HG03159 (cell line): ENCODE measurements at regions not wholly inside any gene's neighbourhood (a gene's known extent, or its start where the extent isn't known, plus 50 kb on each side); places are given as distances from the start of the nearest gene placed in this dataset.
"Not testable (repeated sequence)": the region's sequence is repeated elsewhere in the genome, so short reads cannot be mapped to it uniquely, and the experiment has no call there.

Experiments
- ATAC-seq: cut with Tn5 transposase; IDR thresholded peaks from one replicate; pipeline ENCODE4 v1.9.1; 2021; ENCODE audit warnings: mild to moderate bottlenecking, moderate library complexity; ENCODE audit not compliant: unreplicated experiment

DNA sequence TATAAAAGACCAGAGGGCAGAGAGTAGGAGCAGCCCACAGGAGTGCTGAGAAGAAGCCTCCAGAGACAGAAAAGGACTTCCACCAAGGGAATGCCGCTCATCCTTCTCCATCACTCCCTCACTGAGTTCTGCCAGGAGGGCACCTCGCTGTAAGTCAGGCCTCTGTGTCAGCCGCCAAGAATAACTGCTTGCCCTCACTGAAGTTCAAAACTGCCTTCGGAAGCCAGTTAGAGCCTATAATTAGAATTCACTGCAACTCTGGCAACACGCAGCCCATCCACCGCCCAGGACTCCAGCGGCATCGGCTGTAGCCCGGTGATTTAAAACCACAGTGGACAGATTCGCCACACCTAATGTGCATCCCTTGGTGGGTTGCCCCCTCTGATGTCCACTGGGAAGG, 281.8 kb upstream of the ZNF507 start:
- ATAC-seq: no peak

DNA sequence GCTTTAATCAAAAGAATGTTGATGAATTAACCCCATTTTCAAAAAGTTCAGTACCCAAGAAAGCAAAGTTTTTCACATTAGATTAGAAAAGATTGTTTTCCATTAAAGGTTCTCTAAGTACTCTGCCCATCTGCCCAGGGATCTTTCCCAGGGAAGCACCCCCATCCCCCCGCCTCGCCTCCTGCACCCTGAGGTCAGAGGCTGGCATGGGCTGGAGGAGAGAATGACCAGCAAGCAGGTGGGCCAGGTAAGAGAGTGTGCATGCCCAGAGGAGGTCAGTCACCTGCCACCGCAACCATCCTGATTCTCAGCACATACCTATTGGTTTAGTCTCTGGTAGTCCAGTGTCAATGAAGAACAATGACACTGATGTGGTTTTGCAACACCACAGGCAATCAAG, 279.4 kb upstream of the ZNF507 start:
- ATAC-seq: no peak

DNA sequence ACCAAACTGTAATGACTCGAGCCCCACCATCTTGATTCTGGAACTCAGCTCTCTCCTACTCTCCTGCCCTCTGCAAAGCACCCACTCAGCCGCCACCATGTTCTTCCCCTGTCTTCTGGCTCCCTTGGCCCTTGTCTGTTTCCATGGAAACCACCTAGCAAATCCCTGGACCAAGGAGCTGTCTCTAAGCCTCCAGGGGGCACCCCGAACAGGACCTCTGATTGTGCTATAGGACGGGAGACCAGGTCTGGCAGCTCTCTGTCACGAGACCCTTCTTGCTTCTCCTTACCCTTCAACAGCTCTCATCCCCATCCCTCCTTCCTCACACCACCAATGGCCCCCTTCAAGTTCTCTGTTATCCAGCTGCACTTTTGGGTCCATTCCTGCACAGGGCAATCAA, 277.7 kb upstream of the ZNF507 start:
- ATAC-seq: no peak

DNA sequence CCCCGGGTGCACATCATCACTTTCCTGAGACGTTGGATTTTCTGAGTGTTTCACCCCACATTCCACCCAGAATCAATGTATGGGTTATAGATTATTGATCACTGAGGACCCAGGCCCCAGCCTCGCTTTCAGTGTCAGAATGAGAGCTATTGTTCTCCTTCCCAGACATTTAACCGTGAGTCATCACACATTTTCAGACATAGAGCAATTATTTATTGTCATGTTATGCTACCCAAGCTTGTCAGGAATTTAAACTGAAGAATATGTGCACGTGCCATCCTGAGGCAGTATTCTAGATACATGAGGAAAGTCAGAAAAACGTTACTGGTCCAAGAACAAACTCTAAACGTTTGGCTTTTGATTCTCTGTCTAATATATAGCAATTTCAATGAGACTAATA, 276.6 kb upstream of the ZNF507 start:
- ATAC-seq: no peak

DNA sequence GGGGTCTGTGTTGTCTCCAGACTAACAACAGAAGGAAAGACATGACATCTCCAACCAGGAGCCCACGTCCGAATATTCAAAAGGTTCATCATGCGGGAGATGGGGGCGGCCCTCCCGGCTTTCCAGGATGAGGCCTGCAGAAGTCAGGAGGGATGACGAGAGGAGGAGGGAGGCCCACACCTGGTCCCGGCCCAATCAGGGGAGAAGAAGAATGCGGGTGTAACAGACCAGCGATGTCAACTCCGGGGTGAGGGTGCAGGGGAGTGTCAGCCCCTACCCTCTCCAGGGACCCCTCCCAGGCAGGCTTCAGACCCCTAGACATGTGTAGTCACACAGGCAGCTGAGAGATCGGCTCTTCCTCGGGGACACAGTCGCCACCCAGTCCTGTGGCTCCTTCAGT, 275.3 kb upstream of the ZNF507 start:
- ATAC-seq: no peak

DNA sequence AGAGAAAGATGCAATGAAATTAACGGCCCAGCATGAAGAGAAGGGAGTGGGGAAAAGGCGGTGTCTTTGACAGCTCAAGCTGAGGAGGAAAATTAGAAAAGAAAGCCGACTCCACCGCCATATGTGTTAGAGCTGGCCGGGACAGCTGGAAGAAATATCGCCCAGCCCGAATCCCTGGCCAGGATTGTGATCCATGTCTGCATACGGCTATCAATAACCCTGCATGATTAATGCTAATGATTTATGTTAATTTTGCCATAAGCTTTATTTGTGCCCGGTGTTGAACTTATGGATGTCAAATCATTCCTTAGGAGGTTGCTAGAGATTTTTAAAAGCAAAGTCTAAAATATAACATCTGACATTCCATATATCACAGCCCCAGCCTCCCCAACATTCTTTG, 263.4 kb upstream of the ZNF507 start:
- no peak for ATAC-seq

DNA sequence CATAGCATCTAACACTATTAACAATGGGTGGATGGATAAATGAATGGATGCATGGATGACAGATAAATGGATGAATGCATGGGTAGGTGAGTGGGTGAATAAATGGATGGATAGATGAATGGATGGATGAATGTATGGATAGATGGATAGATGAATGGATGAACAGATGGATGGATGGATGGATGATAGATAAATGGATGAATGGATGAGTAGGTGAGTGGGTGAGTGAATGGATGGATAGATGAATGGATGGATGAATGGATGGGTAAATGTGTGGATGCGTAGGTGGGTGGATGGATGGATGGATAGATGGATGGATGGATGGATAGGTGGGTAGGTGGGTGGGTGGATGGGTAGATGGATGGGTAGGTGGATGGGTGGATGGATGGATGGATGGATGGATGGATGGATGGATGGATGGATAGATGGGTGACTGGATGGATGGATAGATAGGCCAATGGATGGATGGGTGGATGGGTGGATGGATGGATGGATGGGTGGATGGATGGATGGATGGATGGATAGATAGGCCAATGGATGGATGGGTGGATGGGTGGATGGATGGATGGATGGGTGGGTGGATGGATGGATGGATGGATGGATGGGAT, 260.6 kb upstream of the ZNF507 start:
- not testable (repeated sequence) for ATAC-seq

DNA sequence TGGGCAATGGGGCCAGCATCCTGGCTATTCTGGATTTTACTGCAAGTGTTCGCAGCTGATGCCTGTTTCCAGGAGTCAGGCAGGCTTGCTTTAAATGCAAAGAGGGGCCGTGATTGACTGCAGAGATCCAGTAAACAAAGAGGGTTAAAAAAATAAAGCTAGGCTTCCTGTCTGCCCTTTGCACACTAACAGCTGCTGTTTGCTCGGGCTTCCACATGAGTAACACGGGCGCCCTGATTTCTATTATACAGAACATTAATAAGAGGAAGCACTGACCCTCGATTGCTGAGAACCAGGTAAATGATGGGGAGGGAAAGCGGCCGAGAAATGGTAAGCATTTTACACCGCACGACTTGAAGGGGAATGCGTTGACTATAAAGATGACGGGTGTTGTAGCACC, 254.2 kb upstream of the ZNF507 start:
- ATAC-seq: no peak

DNA sequence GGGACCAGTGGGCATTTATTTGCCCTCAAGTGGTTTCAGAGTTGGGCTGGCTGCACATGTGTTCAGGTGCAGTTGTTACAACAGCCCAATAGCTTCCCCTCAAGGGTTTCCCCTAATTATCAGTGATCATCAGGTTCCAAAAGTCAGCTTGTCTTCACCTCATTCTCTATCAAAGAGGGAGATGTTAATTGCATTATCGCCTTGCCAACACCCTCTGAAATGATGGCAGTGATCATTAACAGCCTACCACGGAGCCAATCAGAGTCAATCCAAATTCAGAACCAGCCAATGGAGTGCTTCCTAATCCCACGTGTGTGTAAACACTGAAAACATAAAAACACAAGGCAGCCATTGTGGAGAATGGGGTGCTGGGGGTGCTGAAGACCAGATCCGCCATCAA, 248.4 kb upstream of the ZNF507 start:
- ATAC-seq: no peak

DNA sequence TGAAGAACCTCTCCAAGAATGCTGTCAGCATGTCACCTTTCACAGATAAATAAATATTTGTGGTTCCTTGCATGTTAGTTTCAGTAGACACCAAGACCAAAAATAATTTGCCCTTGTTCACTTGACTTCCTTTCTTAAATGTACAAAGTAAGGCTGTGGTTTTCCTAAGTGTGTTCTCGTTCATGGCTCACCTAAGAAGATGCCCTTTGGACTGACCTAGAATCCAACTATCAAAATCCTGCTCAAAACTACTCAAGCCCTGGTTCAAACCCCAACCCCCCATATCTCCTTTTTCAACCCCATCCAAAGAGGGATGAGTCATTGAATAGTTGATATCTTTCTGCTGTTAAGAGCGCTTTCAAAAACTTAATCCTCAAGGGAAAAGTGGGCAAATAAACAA, 247.8 kb upstream of the ZNF507 start:
- ATAC-seq: no peak

DNA sequence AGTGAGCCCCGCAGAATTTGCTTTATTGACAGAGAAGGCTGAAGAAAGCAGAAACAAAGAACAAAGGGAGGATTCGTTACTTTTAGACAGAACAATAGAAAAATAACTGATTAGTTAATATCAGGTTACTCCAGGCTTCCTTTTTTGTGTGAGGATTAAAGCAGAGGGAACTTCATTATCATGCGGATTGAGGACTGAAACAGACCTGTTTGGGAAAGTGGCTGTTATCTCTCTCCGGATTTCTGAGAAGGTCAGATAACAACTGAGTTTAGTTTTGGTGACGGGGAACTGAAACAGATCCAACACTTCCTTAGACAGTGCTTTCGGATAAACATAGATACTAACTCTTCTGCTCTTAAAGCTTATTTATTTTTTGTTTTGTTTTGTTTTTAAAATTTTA, 246.4 kb upstream of the ZNF507 start:
- no peak for ATAC-seq

DNA sequence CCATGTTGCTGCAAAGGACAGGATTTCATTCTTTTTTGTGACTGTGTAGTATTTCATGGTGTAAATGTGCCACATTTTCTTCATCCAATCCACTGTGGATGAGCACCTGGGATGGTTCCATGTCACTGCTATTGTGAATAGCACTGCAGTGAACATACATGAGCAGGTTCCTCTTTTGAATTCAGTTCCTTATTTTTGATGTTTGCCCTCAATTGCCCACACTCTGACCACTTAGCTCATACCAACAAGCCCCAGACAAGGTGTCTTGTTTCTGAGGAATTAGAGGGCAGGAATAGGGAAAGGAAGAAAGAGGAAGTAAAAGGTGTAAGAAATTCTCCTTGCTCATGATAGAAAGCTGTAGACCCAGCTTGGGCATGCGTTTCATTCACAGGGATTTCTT, 244.2 kb upstream of the ZNF507 start:
- ATAC-seq: no peak

DNA sequence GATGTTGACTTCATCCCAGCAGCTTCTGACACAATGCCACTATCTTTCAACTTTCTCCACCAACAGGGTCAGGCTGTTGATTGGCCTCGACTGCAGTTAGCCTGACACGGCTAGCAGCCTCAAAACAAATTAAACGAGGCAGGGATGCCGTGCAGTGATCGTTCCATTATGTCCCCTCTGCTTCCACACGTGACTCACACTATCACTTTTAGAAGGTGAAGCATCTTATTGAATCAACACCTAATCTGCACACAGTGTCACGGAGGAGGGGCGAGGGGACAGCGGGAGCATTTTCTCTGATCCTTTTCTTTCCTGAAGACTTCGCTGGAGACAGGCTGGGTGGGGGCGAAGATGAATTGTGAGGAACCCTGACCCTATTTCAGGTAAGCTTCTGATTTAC, 241.9 kb upstream of the ZNF507 start:
- ATAC-seq: no peak

DNA sequence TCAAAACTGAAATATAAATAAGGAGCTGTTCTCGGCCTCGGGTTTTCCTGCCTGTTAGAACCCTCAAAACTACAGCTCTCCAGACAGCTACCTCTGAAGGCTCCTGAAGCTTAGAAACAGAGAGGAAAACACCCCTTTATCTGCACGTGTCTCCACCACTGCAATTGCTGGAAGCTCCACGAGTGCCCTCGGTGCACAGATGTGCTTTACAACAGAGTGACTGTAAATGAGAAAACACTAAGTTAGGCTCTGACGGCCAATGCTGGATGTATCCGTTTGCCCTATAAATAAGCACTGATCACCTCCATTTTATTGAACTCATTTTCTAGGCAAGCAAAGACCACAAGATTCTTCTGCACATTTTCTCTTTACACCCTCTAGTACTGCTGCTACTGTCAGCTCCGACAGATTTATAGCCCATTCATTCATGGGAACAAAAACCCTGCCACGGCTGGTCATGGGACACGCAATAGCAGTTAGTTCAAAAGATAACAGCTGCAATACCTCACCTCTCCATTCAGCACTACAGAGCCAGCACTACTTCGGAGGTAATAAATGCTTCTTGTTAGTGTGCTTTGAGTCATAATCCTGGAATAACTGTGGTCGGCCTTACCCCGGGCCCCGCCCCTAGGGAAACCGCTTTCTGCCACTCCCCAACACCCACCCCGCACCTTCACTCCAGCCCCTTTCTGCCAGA, 241.1 kb upstream of the ZNF507 start:
- no peak for ATAC-seq

DNA sequence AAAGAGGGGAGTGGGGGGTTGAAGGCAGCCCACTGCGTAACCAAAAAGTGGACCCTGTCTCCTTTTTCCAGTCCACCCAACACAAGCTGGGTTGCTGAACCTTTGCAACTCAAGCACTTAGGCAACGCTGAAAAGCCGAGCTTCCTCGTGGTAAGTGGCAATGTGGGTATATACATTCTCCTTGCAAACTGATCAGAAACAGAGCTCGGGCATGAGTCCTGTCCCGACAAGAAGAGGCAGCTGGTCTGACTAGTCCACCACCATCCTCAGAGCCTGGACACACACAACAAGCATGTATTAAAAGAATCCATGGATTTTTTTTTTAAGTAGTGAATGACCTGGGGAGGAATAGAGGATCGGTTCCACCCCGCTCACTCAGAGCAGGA, 240.6 kb upstream of the ZNF507 start:
- ATAC-seq: no peak

DNA sequence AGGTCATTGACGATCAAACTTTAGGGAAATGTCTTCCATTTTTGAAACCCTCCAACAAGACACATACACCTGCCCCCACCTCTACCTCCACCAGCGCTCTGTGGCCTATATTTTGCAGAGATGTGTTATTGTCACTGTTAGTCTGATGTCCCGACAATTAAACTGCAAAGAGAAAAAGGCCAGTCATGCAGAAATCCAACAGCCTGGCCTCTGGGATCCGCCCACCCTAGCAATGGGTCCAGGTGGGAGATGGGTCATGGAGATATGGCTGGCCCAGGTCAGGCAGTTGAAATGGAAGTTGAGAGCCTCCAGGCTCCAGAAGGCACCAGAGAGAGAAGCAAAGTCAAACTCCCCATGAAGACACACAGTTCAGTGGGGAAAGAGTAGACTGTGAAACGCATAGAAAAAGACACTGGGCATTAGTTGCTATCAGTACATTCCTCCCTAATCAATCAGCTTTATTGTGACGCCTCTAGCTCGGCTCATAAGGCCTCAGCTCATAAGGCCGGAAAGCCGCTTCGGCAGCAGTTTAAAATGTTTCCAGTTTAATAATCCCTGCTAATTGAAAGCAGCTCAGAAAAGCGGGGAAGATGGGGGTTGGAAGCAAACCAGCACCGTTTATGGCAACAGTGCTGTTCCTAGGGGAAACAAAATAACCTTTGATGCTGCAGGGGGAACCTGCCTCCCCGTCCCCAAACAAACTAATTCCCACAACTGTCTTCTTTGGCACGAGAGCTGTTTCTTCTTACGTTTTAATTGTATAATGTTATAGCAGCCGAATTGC, 239.7 kb upstream of the ZNF507 start:
- no peak for ATAC-seq

DNA sequence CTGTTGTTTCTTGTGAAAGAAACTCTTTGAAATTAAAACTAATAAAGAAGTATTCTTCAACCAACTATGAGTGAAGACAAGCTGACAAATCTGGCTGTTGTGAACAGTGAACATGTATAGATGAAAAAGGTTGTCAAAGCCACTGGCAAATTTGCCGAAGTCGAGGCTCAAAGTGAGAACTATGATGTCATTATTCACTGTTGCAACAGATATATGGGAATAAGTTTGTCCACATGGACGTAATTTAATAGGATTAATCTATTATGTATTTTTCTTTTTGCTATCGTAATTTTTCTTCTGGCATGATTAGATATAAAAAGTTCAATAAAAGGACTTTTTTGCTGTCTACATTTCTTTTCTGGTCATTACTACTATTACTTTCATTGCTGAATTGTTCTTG, 223.2 kb upstream of the ZNF507 start:
- no peak for ATAC-seq

DNA sequence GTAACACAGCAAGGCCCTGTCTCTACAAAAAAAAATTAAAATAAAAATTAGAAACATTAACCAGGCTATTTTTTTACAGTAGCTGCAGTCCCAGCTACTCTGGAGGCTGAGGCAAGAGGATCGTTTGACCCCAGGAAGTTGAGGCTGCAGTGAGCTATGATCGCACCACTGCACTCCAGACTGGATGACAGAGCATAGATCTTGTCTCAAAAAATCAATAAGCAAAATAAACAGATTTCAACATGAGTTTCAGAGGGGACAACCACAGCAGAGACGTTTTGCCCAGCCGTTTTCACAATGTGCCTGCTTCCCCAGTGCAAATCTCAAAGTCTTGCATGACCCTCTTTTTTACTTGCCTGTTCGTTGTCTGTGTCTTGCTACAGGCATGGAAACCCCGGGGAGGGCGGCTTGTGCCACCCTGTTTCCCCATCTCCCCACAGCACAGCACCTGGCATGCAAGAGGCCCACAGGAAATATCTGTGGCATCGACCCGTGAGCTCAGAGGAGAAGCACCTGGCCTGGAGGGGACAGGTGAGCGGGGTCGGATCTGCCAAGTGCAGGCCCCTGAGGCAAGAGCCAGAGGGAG, 222.0 kb upstream of the ZNF507 start:
- ATAC-seq: no peak

DNA sequence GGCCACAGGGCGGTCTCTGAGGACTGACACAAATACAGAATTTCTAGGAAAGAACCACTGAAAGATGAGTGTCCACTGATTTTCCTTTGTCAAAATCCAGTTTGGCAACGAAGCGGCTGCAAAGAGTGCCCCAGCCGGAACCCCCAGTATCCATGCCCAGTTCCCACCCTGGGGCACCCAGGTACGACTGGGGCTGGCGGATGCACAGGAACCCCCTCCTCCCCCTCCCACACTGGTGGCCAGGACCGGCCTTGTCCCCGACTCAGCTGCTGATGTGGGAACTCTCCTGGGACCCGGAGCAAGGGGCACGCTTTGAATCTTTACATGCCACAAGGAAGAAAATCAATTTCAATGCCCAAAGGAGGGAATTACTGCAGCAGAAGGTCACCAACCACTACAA, 220.8 kb upstream of the ZNF507 start:
- no peak for ATAC-seq

DNA sequence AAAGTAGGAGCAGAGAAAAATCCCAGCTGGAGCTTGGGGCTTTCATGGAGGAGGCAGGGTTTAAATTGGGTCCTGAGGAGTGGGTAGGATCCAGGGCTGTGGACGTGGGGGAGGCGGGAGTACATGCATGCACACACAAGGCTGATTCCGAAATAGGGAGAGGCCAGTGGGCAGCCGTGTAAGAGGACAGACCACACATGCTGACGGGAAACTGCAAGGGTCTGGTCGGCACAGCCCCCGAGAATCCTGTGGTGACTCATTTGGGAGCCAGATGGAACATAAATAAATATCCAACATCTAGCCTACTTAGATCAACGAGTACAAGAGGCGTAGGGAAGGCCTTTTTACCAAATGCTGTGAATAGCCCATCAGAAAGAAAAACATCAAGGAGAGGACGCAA, 216.3 kb upstream of the ZNF507 start:
- no peak for ATAC-seq

DNA sequence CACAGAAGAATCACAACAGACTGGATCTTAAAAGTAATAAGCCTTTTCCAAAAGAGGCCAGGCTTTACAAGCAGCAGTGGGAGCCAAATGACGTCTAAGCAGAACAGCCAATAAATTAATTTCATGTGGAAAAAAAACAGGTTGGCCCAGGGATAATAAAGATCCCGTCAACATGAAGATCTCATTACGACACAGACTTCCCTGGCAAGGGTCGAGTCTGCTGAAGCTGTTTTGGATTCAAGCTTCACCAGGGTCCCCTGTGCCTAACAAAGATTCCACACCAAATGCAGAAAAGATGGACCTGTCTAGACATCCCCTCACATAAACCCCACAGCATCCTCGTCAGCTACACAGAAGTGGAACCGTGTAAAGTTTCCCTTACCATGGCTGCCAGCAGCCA, 215.1 kb upstream of the ZNF507 start:
- ATAC-seq: no peak

DNA sequence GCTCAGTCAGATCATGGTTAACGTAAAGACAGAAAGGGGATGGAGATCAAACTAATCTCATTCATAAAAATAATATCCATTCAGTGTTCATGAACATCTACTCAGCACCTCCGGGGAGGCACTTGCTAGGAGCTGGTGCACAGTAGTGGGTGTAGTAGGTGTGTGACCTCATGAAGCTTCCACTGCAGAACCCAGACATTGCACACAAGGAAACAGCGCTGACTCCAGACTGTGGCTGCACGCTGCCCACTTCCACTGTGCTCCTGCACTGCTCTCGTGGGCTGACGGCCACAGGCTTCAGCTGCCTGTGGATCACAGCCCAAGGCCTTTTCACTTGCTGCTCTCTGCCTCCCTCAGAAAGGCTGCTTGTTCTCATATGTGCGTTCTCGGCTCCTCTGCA, 214.4 kb upstream of the ZNF507 start:
- no peak for ATAC-seq
